K562 (cell line): ENCODE measurements at regions not wholly inside any gene's neighbourhood (a gene's known extent, or its start where the extent isn't known, plus 50 kb on each side); places are given as distances from the start of the nearest gene placed in this dataset.

Source experiments
- ATAC-seq: fragments of 200-7000 bp; cut with Tn5 transposase; 3 replicates; pipeline ENCODE4 v1.9.1; 2020; ENCODE audit warnings: moderate library complexity
- BruUV-seq: library from RNA; stranded (reverse); fragments of 400-500 nt; replicated peaks from 2 replicates; lab custom pipeline; 2021; lab: Mats Ljungman, UMichigan
- CTCF ChIA-PET: fragments of 300-600 bp; formaldehyde crosslinking; extraction: SDS; loops from one replicate; lab custom pipeline; 2021; ENCODE audit warnings: low intra/inter-chr PET ratio; lab: Yijun Ruan, JAX
- POLR2A ChIA-PET: fragments of 300-600, 350-650 bp; sonication (Branson Sonifier 250); formaldehyde crosslinking; extraction: SDS; loops from one replicate; lab custom pipeline; 2021; ENCODE audit warnings: antibody characterized with exemption, inconsistent platforms; lab: Yijun Ruan, JAX
- DNase-seq, 4 experiments: peaks; one replicate each; pipeline versions ENCODE4 v3.0.0 to v3.0.0-alpha.2; 2011 to 2018; ENCODE audit warnings: low spot score in 3 of 4, mixed read lengths in 3 of 4; ENCODE audit errors: extremely low read depth in 1 of 4
- FAIRE-seq: peaks from 2 replicates; lab custom pipeline; 2011; peaks lifted over from hg19 to GRCh38; lab: Jason Lieb, UNC
- H2AFZ ChIP-seq: 2 replicates; pipeline ENCODE4 v1.6.0; 2011; ENCODE audit warnings: low read depth, low read length, control low read depth, inconsistent platforms
- H3K27ac ChIP-seq: fragments of 200-600 bp; 3 replicates; pipeline ENCODE4 v1.8.0; 2011; ENCODE audit warnings: low read depth, mild to moderate bottlenecking, control low read depth, inconsistent platforms, low read length, moderate library complexity, mixed read lengths; ENCODE audit errors: extremely low read depth
- H3K27me3 ChIP-seq, 2 experiments: fragments of 300-600 bp in 1 of 2; 2 replicates in 1 of 2; 3 replicates in 1 of 2; pipeline versions ENCODE4 v1.6.0 to v1.8.0; 2011; ENCODE audit warnings: inconsistent platforms in 2 of 2, low read length in 2 of 2, mild to moderate bottlenecking in 1 of 2, mixed read lengths in 1 of 2, moderate library complexity in 1 of 2; ENCODE audit not compliant: control insufficient read depth in 2 of 2, insufficient read depth in 2 of 2
- H3K36me3 ChIP-seq: fragments of 300-600 bp; 3 replicates; pipeline ENCODE4 v1.8.0; 2011; ENCODE audit warnings: mild to moderate bottlenecking, low read length, inconsistent platforms; ENCODE audit not compliant: control insufficient read depth, insufficient read depth
- H3K4me1 ChIP-seq, 2 experiments: fragments of 200-600 bp in 1 of 2; replicated peaks in 1 of 2; 2 replicates in 1 of 2; 3 replicates in 1 of 2; pipeline versions ENCODE4 v1.5.1 to v1.8.0; 2011; ENCODE audit warnings: inconsistent platforms in 2 of 2, low read length in 2 of 2, mild to moderate bottlenecking in 1 of 2, mixed read lengths in 1 of 2, moderate library complexity in 1 of 2; ENCODE audit not compliant: control insufficient read depth in 2 of 2, insufficient read depth in 2 of 2
- H3K4me2 ChIP-seq: 2 replicates; pipeline ENCODE4 v1.6.1; 2011; ENCODE audit warnings: low read length, control low read depth, inconsistent platforms, mixed read lengths; ENCODE audit not compliant: insufficient read depth
- H3K4me3 ChIP-seq: fragments of 200-600 bp; sonication (generic), shearing (Covaris generic); 2 replicates; pipeline ENCODE4 v1.5.1; 2016; ENCODE audit warnings: control low read depth, inconsistent platforms
- H3K79me2 ChIP-seq: fragments of 200-600 bp; 3 replicates; pipeline ENCODE4 v1.8.0; 2011; ENCODE audit warnings: low read length, inconsistent platforms; ENCODE audit not compliant: control insufficient read depth, insufficient read depth
- H3K9ac ChIP-seq, 2 experiments: 2 replicates each; pipeline versions ENCODE4 v1.6.0 to v1.6.1; 2011; ENCODE audit warnings: low read depth in 2 of 2, low read length in 2 of 2, control low read depth in 1 of 2, inconsistent platforms in 1 of 2, mild to moderate bottlenecking in 1 of 2, mixed read lengths in 1 of 2; ENCODE audit not compliant: insufficient read depth in 1 of 2
- H3K9me1 ChIP-seq: one replicate; pipeline ENCODE4 v1.6.0; 2011; ENCODE audit warnings: inconsistent platforms, mild to moderate bottlenecking, low read length, moderate library complexity; ENCODE audit not compliant: control insufficient read depth, insufficient read depth
- H3K9me3 ChIP-seq: replicated peaks from 2 replicates; pipeline ENCODE4 v1.5.1; 2011; ENCODE audit warnings: low read depth, low read length, inconsistent platforms; ENCODE audit not compliant: control insufficient read depth, insufficient read depth
- H4K20me1 ChIP-seq: replicated peaks from 2 replicates; pipeline ENCODE4 v1.6.1; 2011; ENCODE audit warnings: low read length, inconsistent platforms, mixed read lengths; ENCODE audit not compliant: control insufficient read depth, insufficient read depth
- CEBPB ChIP-seq: fragments of 450-650 bp; IDR thresholded peaks from 2 replicates; pipeline ENCODE4 v1.6.1; 2016; ENCODE audit warnings: missing genetic modification characterization, missing compliant biosample characterization
- GATA2 ChIP-seq: sonication (generic); formaldehyde crosslinking; IDR thresholded peaks from 2 replicates; pipeline ENCODE4 v1.4.0; 2020; ENCODE audit warnings: mild to moderate bottlenecking, missing genetic modification reagents
- HDGF ChIP-seq: fragments of 450-650 bp; IDR thresholded peaks from 2 replicates; pipeline ENCODE4 v1.6.1; 2016
- JUND ChIP-seq, 2 experiments: IDR thresholded peaks; 2 replicates in 1 of 2; 3 replicates in 1 of 2; pipeline ENCODE4 v1.6.1; 2011; ENCODE audit warnings: borderline replicate concordance in 2 of 2, low read depth in 2 of 2, low read length in 2 of 2, improper control_type of control experiment in 1 of 2, missing biosample characterization in 1 of 2, missing genetic modification characterization in 1 of 2, missing genetic modification reagents in 1 of 2
- KAT7 ChIP-seq: sonication (generic); formaldehyde crosslinking; IDR thresholded peaks from 2 replicates; pipeline ENCODE4 v1.8.0; 2022; ENCODE audit warnings: missing genetic modification reagents, mild to moderate bottlenecking, borderline replicate concordance
- SMARCC2 ChIP-seq: fragments of 450-650 bp; IDR thresholded peaks from 2 replicates; pipeline ENCODE4 v1.6.1; 2017; ENCODE audit warnings: antibody characterized with exemption, moderate library complexity, mild to moderate bottlenecking, low read depth
- SRF ChIP-seq, 2 experiments: fragments of 250-450, 450-650 bp in 1 of 2; sonication (Bioruptor Pico) in 1 of 2; sonication (generic) in 1 of 2; formaldehyde crosslinking; IDR thresholded peaks; 2 replicates each; pipeline versions ENCODE4 v1.5.0 to v1.5.1; 2020 to 2022; ENCODE audit warnings: mild to moderate bottlenecking in 1 of 2, missing genetic modification reagents in 1 of 2
- STAG1 ChIP-seq: sonication (generic); formaldehyde crosslinking; IDR thresholded peaks from 2 replicates; pipeline ENCODE4 v1.5.0; 2020; ENCODE audit warnings: missing genetic modification reagents, borderline replicate concordance
- SUPT5H ChIP-seq: fragments of 450-650 bp; IDR thresholded peaks from 2 replicates; pipeline ENCODE4 v1.6.1; 2016
- TARDBP ChIP-seq: fragments of 450-650 bp; IDR thresholded peaks from 2 replicates; pipeline ENCODE4 v1.6.1; 2016
- ZBTB8A ChIP-seq: fragments of 450-650 bp; IDR thresholded peaks from 2 replicates; pipeline ENCODE4 v1.6.1; 2018; ENCODE audit warnings: mild to moderate bottlenecking, moderate library complexity; ENCODE audit not compliant: partially characterized antibody
- ZNF589 ChIP-seq: fragments of 200-800 bp; sonication (Bioruptor generic); IDR thresholded peaks from 2 replicates; pipeline ENCODE4 v1.6.1; 2016; ENCODE audit warnings: low read depth, missing genetic modification characterization, missing compliant biosample characterization
- WGBS: fragments of 100-300 bp; shearing (Covaris generic); methylation state at CpG from one replicate; pipeline ENCODE4 v1.1.6; 2016; ENCODE audit warnings: low coverage, mixed read lengths; ENCODE audit not compliant: insufficient coverage; ENCODE audit errors: missing lambda C conversion rate; 5-methylcytosine and 5-hydroxymethylcytosine counted together
- in situ Hi-C: fragments of 300-500 bp; cut with MboI; formaldehyde crosslinking; loops from 4 replicates; pipeline ENCODE4 v1.15.0; 2018; ENCODE audit warnings: inconsistent platforms, mixed read lengths
- intact Hi-C: fragments of 100-400 bp; cut with micrococcal nuclease; formaldehyde crosslinking; loops from 2 replicates; pipeline ENCODE4 v1.14.2; 2022
- TF ChIP-seq, protein P1 (sequence below), 2 experiments: fragments of 450-650 bp in 1 of 2; sonication (generic) in 1 of 2; formaldehyde crosslinking in 1 of 2; IDR thresholded peaks in 1 of 2; conservative IDR thresholded peaks in 1 of 2; 2 replicates each; pipeline versions ENCODE4 v1.6.1 to v1.8.1; 2016 to 2023; ENCODE audit warnings: mild to moderate bottlenecking in 2 of 2, moderate library complexity in 2 of 2, inconsistent platforms in 1 of 2, missing genetic modification reagents in 1 of 2
- TF ChIP-seq, protein P2 (sequence below): fragments of 450-650 bp; IDR thresholded peaks from 2 replicates; pipeline ENCODE4 v1.6.1; 2017; ENCODE audit warnings: antibody characterized with exemption
- TF ChIP-seq, protein P3 (sequence below): sonication (generic); formaldehyde crosslinking; IDR thresholded peaks from 2 replicates; pipeline ENCODE4 v1.5.0; 2020; ENCODE audit warnings: missing genetic modification reagents

DNA sequence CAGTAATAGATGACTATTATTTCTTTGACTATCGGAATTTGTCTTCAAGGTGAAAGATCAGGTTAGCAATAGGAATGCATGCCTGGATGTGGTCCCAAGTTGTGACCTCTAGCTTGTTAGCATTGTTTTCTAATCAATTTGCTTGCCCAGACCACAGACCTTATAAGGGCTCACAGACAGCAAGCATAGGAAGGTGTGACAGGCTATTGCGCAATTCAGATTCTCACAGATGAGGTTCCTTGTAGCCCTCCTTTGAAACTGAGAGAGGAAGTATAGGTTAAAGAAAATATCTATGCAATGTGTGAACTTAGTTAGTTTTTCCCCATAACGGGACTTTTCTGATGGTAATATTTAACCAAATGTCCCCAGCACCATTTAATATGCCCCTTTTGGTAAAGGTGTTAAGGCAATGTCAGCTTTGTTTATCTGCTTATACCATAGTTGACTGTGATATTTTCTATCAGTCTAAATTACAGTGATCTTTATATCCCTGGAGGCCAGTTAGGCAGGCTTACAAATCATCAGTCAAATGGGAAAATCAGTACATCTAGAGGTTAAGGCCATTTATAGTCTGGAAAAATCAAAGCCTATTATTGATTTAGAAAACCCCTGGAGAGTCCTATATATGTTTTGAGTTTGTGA, 168.1 kb upstream of the MBNL1 start (continued):
- TF ChIP-seq, protein P1, sequence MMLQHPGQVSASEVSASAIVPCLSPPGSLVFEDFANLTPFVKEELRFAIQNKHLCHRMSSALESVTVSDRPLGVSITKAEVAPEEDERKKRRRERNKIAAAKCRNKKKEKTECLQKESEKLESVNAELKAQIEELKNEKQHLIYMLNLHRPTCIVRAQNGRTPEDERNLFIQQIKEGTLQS (IDR thresholded peaks at IDR 0.05): peak; percentile 80
- TF ChIP-seq, protein P1 (CRISPR knock-in tag; conservative IDR thresholded peaks at IDR 0.05): no peak
- TF ChIP-seq, protein P2, sequence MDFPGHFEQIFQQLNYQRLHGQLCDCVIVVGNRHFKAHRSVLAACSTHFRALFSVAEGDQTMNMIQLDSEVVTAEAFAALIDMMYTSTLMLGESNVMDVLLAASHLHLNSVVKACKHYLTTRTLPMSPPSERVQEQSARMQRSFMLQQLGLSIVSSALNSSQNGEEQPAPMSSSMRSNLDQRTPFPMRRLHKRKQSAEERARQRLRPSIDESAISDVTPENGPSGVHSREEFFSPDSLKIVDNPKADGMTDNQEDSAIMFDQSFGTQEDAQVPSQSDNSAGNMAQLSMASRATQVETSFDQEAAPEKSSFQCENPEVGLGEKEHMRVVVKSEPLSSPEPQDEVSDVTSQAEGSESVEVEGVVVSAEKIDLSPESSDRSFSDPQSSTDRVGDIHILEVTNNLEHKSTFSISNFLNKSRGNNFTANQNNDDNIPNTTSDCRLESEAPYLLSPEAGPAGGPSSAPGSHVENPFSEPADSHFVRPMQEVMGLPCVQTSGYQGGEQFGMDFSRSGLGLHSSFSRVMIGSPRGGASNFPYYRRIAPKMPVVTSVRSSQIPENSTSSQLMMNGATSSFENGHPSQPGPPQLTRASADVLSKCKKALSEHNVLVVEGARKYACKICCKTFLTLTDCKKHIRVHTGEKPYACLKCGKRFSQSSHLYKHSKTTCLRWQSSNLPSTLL: no peak
- TF ChIP-seq SUPT5H (no peak), HDGF (no peak), SRF (CRISPR knock-in tag; IDR thresholded peaks at IDR 0.05) (peak in 1 of 2 experiments; percentile 92; a peak in 2 of 4 replicates), CEBPB (tag) (peak; percentile 100), GATA2 (CRISPR knock-in tag) (no peak)

DNA sequence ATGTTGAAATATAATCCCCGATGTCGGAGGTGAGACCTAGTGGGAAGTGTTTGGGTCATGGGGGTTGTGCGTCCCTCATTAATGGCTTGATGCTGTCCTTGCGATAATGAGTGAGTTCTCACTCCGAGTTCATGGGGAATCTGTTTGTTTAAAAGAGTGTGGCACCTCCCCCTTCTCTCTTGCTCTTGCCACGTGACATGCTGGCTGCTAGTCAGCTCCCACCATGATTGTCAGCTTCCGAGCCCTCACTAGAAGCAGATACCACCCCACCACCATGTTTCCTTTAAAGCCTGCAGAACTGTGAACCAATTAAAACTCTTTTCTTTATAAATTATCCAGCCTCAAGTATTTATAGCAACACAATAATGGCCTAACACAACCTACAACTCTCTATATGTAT, 166.3 kb upstream of the MBNL1 start:
- in situ Hi-C loops (no loop called here), intact Hi-C loops (no loop called here)
- Histone ChIP-seq H4K20me1 (no peaks in the 10 kb centered on the region), H3K4me1 (peaks cover 0 to 20% of the 10 kb centered on the region in 2 experiments; a peak in 3 of 5 replicates), H3K9me3 (no peaks in the 10 kb centered on the region), H3K79me2 (no peaks in the 10 kb centered on the region), H3K4me3 (no peak overlapping the region), H3K9ac (no peak overlapping the region), H2AFZ (peak overlapping the region; percentile 83), H3K4me2 (peak overlapping the region; percentile 55), H3K9me1 (no peaks in the 10 kb centered on the region), H3K36me3 (no peaks in the 10 kb centered on the region), H3K27me3 (no peaks in the 10 kb centered on the region), H3K27ac (peak overlapping the region; percentile 15; the same call in 2 of the 3 replicates)
- ChIA-PET POLR2A (no interaction called here), CTCF (no interaction called here)
- FAIRE-seq (no peak), ATAC-seq (peak; percentile 68), DNase-seq (peak in 2 of 4 experiments; percentile 27 to 54)
- 36% methylated on average over 7 of the region's 7 CpGs for WGBS
- BruUV-seq: no TSS peak
- no peak for TF ChIP-seq ZBTB8A
- no peak for TF ChIP-seq TARDBP
- TF ChIP-seq, protein P3, sequence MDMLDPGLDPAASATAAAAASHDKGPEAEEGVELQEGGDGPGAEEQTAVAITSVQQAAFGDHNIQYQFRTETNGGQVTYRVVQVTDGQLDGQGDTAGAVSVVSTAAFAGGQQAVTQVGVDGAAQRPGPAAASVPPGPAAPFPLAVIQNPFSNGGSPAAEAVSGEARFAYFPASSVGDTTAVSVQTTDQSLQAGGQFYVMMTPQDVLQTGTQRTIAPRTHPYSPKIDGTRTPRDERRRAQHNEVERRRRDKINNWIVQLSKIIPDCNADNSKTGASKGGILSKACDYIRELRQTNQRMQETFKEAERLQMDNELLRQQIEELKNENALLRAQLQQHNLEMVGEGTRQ: peak; percentile 87
- TF ChIP-seq SMARCC2: no peak
- 0 out of 2 replicates have a peak, but pooled peaks have one; percentile 40 for TF ChIP-seq ZNF589 (CRISPR knock-in tag)
- no peak for TF ChIP-seq KAT7 (CRISPR knock-in tag)
- no peak for TF ChIP-seq STAG1 (CRISPR knock-in tag)
- no peak for TF ChIP-seq JUND (IDR thresholded peaks at IDR 0.05; ENCODE audit: borderline replicate concordance, low read depth, low read length)
- 0 out of 3 replicates have a peak, but pooled peaks have one; percentile 8 for TF ChIP-seq JUND (tag; IDR thresholded peaks at IDR 0.05; ENCODE audit: borderline replicate concordance, low read depth, low read length)
